ENCODE measurements at regions not wholly inside any gene's neighbourhood (a gene's known extent, or its start where the extent isn't known, plus 50 kb on each side); places are given as distances from the start of the nearest gene placed in this dataset.

GRCh38 chr6:159473475-159474263, 219.4 kb downstream of the SOD2 start:
- DNase-seq, result peak; percentile 60

GRCh38 chr6:159470397-159470796, 222.6 kb downstream of the SOD2 start:
- DNase-seq, result no peak

- DNase-seq, result no peak
Observed at GRCh38 chr6:159469443-159469842, 223.6 kb downstream of the SOD2 start.

- no peak for DNase-seq
Observed at GRCh38 chr6:159468994-159469393, 224.0 kb downstream of the SOD2 start.

GRCh38 chr6:159467473-159468041, 225.5 kb downstream of the SOD2 start:
- DNase-seq, result no peak

- DNase-seq, result no peak
Observed at GRCh38 chr6:159466926-159467325, 226.1 kb downstream of the SOD2 start.

GRCh38 chr6:159464816-159465215, 228.2 kb downstream of the SOD2 start:
- DNase-seq, result peak; percentile 83

- peak; percentile 74 for DNase-seq
Observed at GRCh38 chr6:159463119-159463829, 229.8 kb downstream of the SOD2 start.

GRCh38 chr6:159462431-159462830, 230.6 kb downstream of the SOD2 start:
- no peak for DNase-seq

- DNase-seq, result no peak
Observed at GRCh38 chr6:159461998-159462397, 231.0 kb downstream of the SOD2 start.

GRCh38 chr6:159461266-159461665, 231.8 kb downstream of the SOD2 start:
- no peak for DNase-seq

- DNase-seq, result no peak
Observed at GRCh38 chr6:159460476-159460875, 232.6 kb downstream of the SOD2 start.

GRCh38 chr6:159456349-159456748, 236.7 kb downstream of the SOD2 start:
- no peak for DNase-seq

- DNase-seq, result no peak
Observed at GRCh38 chr6:159455700-159456274, 237.3 kb downstream of the SOD2 start.

- peak; percentile 41 for DNase-seq
Observed at GRCh38 chr6:159450815-159451465, 242.1 kb downstream of the SOD2 start.

GRCh38 chr6:159446340-159446739, 246.7 kb downstream of the SOD2 start:
- DNase-seq, result peak; percentile 60

GRCh38 chr6:159445351-159445750, 247.7 kb downstream of the SOD2 start:
- DNase-seq, result peak; percentile 10

GRCh38 chr6:159444056-159444760, 248.8 kb downstream of the SOD2 start:
- peak; percentile 83 for DNase-seq

- DNase-seq, result peak; percentile 14
Observed at GRCh38 chr6:159443417-159443920, 249.6 kb downstream of the SOD2 start.

GRCh38 chr6:159441704-159441981, 251.4 kb downstream of the SOD2 start:
- DNase-seq, result peak; percentile 13

- DNase-seq, result peak; percentile 70
Observed at GRCh38 chr6:159440911-159441703, 251.9 kb downstream of the SOD2 start.

GRCh38 chr6:159440349-159440748, 252.7 kb downstream of the SOD2 start:
- peak; percentile 46 for DNase-seq
